ENCODE measurements at regions not wholly inside any gene's neighbourhood (a gene's known extent, or its start where the extent isn't known, plus 50 kb on each side); places are given as distances from the start of the nearest gene placed in this dataset.

DNA sequence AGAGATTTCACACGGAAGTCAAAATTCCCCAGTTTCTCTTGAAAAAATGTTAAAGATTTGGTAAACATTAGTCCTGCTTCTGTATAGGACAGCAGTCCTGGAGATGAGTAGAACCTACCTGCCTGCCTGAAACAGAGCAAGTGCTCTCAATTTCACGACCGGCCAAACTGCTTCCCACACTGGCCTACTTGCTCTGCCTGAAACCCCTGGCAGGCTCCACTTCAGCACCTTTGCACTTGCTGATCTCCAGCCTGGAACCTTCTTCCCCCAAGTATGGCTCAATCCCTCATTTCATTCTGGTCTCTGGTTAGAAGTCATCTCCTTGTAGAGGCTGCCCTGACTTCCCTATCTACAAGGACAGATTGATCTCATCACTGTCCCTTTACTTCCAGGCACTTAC lies 271.4 kb downstream of the DLEU7 start:
- Histone ChIP-seq H3K36me3 (no peaks in the 10 kb centered on the region), H3K9me3 (no peaks in the 10 kb centered on the region), H3K4me1 (no peaks in the 10 kb centered on the region), H3K27ac (no peak overlapping the region), H3K4me3 (no peak overlapping the region), H3K27me3 (no peaks in the 10 kb centered on the region)
- TF ChIP-seq, protein P1, sequence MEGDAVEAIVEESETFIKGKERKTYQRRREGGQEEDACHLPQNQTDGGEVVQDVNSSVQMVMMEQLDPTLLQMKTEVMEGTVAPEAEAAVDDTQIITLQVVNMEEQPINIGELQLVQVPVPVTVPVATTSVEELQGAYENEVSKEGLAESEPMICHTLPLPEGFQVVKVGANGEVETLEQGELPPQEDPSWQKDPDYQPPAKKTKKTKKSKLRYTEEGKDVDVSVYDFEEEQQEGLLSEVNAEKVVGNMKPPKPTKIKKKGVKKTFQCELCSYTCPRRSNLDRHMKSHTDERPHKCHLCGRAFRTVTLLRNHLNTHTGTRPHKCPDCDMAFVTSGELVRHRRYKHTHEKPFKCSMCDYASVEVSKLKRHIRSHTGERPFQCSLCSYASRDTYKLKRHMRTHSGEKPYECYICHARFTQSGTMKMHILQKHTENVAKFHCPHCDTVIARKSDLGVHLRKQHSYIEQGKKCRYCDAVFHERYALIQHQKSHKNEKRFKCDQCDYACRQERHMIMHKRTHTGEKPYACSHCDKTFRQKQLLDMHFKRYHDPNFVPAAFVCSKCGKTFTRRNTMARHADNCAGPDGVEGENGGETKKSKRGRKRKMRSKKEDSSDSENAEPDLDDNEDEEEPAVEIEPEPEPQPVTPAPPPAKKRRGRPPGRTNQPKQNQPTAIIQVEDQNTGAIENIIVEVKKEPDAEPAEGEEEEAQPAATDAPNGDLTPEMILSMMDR (IDR thresholded peaks at IDR 0.05), result no peak
- DNase-seq, result no peak
- peak; percentile 16 for ATAC-seq
- intact Hi-C loops (cut with DNase I), result no loop called here

DNA sequence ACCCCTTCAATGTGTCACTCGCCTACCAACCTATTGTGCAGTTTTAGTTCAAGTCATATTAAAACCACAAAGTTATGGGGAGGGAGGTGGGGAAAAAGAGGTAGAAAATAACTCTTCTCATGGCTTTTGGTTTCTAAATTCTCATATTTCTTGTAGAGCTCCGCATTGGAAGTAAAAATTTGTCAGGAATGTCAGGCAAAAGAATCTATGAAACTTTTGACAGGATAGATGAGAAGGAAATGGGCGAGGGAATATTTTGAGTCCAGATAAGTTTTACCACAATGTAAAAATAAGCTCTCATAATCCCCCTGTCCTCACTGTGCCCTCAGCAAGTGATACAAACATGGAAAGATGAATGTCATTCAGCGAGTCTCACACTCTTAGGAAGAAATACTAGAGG lies 270.4 kb downstream of the DLEU7 start:
- H3K27me3 ChIP-seq, result no peaks in the 10 kb centered on the region
- no peaks in the 10 kb centered on the region for H3K9me3 ChIP-seq
- TF ChIP-seq, protein P1 (IDR thresholded peaks at IDR 0.05), result no peak
- no peaks in the 10 kb centered on the region for H3K36me3 ChIP-seq
- H3K4me1 ChIP-seq, result no peaks in the 10 kb centered on the region
- DNase-seq, result no peak
- H3K4me3 ChIP-seq, result no peak overlapping the region
- no peak for ATAC-seq
- intact Hi-C loops (cut with DNase I), result no loop called here
- H3K27ac ChIP-seq, result no peak overlapping the region

DNA sequence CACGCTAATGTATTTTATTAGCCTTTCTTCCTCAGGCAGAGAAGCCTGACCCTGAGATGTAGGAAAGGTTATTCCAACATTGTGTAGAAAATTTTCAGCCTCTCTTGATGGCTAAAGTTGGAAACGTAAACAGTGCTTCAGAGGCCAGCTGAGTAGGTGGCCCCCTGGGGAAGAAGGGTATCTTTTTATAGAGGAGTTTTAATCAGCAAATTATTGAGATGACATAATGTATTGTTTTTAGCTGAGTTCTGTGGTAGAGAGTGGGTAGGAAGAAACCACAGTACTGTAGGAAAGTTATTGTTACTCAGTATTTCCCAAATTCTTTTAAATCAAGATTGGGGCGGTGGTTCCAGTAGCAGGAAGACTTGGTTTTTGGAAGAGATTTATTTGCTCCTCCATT lies 268.8 kb downstream of the DLEU7 start:
- intact Hi-C loops (cut with DNase I), result no loop called here
- Histone ChIP-seq H3K36me3 (no peaks in the 10 kb centered on the region), H3K4me1 (no peaks in the 10 kb centered on the region), H3K27ac (no peak overlapping the region), H3K4me3 (no peak overlapping the region), H3K9me3 (no peaks in the 10 kb centered on the region), H3K27me3 (no peaks in the 10 kb centered on the region)
- DNase-seq (no peak), ATAC-seq (no peak)
- TF ChIP-seq, protein P1 (IDR thresholded peaks at IDR 0.05), result no peak

DNA sequence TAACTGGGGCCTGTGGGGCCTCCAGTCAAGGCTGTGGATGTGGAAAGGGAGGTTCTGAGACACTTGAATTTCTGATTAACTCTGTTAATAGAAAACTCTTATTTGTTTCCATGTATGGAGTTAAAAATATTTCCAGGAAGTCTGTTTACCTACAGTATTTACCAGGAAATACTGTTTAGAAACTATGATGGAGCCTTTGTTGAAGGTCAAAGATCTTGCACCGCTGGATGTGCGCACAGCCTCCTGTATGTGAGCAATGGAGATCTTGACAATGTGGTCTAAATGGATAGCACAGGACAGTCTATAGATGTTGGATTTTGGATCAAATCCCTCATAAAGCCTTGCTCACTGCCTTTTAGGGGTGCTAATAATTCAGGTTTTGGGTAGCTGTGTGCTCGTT lies 268.4 kb downstream of the DLEU7 start:
- TF ChIP-seq, protein P1 (IDR thresholded peaks at IDR 0.05), result no peak
- Histone ChIP-seq H3K4me3 (no peak overlapping the region), H3K9me3 (no peaks in the 10 kb centered on the region), H3K36me3 (no peaks in the 10 kb centered on the region), H3K4me1 (no peaks in the 10 kb centered on the region), H3K27me3 (no peaks in the 10 kb centered on the region), H3K27ac (no peak overlapping the region)
- ATAC-seq, result no peak
- intact Hi-C loops (cut with DNase I), result no loop called here
- DNase-seq, result no peak

DNA sequence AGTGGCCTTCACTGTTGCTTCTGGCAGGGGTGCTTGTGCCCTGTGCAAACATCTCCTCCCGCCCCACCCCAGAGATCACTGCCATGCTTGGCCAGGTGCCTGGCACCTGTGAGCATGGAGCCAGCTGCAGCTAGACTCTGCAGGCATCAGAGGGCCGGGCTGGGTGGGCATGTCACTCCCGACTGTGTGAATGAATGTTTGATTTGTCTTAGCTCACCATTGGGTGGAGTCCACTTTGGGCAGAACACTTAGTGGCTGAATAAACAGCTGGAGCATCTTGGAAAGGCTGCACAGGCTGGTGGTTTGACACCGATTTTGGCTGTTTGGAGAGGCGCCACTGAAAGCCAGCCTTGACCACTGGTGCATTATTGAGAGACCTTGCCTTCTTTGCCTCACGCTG lies 267.3 kb downstream of the DLEU7 start:
- H3K4me3 ChIP-seq, result no peak overlapping the region
- DNase-seq (peak; percentile 70), ATAC-seq (peak; percentile 90)
- H3K9me3 ChIP-seq, result no peaks in the 10 kb centered on the region
- H3K27me3 ChIP-seq, result no peaks in the 10 kb centered on the region
- TF ChIP-seq, protein P1 (IDR thresholded peaks at IDR 0.05), result no peak
- intact Hi-C loops (cut with DNase I), result no loop called here
- H3K36me3 ChIP-seq, result no peaks in the 10 kb centered on the region
- H3K27ac ChIP-seq, result no peak overlapping the region
- no peaks in the 10 kb centered on the region for H3K4me1 ChIP-seq

DNA sequence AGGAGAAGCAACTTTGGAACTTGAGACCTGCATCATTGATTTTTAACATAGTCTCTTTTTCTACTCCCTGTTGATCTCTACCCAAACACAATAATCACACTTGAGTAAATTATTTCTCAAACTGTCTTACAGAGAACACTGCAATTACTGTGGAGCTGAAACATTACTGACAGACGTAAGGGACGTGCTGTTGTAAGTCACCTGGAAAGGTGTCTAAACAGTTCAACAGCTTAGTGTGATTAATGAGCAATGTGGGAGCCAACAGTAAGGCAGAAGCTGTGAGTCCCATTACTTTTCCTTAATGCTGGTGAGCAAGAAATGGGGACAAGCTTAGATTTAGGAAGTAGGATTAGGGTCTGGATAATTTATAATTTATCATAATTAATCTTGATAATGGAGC lies 265.7 kb downstream of the DLEU7 start:
- TF ChIP-seq, protein P1 (IDR thresholded peaks at IDR 0.05), result no peak
- Histone ChIP-seq H3K4me3 (no peak overlapping the region), H3K9me3 (no peaks in the 10 kb centered on the region), H3K4me1 (no peaks in the 10 kb centered on the region), H3K27ac (no peak overlapping the region), H3K36me3 (no peaks in the 10 kb centered on the region), H3K27me3 (no peaks in the 10 kb centered on the region)
- DNase-seq (no peak), ATAC-seq (no peak)
- intact Hi-C loops (cut with DNase I), result no loop called here
